ENCODE measurements at regions not wholly inside any gene's neighbourhood (a gene's known extent, or its start where the extent isn't known, plus 50 kb on each side); places are given as distances from the start of the nearest gene placed in this dataset.

DNA sequence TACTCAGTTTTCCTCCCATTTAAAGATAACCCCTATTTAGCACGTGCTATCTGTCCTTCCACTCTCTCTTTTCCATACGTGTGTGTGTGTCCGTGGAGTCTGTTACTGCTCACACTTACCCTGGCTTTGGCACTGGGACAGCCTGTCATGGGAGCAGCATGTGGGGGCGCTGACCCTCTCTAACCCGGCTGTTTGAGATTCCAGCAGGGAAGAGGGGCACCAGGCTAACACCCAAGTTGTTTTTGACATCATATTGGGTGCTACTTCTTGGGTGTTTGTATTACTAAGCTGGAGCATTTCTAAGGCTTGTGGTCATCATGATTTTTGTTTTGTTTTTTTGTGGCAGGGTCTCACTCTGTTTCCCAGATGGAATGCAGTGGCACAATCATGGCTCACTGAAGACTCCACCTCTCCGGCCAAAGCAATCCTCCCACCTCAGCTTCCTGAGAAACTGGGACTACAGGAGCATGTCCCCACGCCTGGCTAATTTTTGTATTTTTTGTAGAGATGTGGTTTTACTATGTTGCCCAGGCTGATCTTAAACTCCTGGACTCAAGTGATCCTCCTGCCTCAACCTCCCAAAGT lies 56.9 kb upstream of the SIMC1 start:
- no peak for DNase-seq

DNA sequence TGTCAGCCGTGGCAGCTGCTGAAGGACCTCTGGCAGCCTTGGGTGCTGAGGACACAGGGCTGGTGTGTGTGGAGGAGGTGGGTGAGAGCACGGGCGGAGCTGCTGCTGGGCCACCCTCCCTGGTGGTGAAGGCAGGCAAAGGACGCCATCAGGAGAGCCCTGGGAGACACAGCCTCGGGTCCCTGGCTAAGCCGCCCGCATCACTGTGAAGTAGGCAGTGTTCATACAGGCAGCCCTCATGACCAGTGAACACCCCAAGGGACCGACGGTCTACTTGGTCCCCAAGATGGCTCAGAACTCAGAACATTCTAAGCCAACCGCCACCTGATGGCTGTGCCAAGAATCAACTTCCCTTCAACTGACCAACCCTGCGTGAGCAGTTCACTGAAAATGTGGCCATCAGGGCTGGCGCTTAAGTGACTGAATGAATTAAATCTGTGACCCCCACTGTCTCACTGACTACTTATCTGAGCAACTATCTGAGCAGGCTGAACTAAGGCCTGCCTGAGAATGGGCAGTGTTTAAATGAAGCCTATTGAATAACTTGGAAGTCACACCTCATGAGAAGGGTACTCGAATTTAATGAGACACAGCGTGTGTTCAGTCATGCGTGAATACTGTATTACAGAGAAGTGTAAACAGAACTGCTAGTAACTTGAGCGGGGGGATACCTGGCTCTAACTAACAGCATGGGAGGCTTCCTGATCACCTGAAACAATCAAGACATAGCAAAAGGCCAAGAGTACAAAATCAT lies 54.7 kb upstream of the SIMC1 start:
- DNase-seq: no peak

DNA sequence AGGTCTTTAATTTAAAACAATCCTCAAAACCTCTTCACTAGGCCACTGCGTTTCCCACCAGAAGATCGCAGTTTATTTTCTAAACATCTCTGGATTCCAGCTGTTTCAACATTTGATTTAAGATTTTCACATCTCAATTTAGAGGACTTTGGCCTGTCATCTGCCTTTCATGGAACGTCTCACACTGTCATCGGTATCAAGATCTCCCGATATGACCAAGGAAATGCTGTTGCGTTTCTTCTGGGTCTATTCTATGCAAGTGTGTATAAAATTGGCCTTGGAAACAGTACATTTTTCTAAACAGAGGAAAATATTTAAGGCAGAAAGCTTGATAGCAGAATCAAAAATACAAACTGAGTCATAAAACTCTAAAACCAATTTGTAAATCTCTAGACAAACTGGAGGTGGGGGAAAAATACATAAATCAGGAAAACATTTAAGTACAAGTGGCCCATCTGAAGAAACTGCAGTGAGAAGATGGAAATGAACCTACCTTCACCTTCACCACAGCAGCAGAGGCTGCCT lies 53.6 kb upstream of the SIMC1 start:
- no peak for DNase-seq

DNA sequence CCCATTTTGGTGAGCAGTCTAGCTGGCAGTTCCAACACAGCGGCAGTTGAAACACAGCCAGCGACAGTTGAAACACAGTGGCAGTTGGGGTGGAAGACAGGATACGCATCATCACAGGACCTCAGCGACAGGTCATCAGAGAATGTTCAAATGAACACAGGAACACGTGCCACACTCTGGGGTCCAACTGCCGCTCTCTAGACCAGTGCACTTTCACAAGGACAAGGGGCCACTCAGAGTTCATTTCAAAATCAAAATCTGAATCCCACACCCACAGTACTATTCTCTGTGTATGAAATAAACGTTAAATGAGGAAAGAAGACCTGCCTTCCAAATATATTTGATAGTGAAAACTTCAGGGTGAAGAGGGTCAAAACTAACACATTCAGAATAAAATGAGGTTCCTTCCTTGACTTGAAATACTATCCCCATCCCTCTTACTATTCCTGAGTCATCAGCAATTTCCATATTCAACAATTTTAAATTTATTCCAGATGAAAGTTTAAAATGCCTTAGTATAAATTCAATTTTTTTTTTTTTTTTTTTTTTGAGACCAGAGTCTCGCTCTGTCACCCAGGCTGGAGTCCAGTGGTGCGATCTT lies 53.0 kb upstream of the SIMC1 start:
- DNase-seq: no peak

DNA sequence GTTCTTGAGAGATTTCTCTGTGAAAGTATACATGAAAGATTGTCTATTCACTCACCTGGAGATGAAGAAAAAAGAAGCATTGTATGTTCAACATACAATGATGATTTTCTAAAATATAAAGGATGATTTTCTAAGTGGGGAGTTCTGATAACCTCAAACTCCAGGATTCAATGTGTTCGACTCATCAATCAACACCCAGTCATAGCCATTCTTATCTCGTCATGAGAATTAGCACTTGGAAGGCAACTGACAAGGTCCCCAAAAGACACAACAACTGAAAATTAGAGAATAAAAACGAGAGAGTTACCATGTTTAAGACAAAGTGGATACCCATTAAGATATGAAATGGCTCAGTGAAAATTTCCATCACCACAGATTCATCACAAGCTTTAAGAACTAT lies 52.1 kb upstream of the SIMC1 start:
- DNase-seq: no peak

DNA sequence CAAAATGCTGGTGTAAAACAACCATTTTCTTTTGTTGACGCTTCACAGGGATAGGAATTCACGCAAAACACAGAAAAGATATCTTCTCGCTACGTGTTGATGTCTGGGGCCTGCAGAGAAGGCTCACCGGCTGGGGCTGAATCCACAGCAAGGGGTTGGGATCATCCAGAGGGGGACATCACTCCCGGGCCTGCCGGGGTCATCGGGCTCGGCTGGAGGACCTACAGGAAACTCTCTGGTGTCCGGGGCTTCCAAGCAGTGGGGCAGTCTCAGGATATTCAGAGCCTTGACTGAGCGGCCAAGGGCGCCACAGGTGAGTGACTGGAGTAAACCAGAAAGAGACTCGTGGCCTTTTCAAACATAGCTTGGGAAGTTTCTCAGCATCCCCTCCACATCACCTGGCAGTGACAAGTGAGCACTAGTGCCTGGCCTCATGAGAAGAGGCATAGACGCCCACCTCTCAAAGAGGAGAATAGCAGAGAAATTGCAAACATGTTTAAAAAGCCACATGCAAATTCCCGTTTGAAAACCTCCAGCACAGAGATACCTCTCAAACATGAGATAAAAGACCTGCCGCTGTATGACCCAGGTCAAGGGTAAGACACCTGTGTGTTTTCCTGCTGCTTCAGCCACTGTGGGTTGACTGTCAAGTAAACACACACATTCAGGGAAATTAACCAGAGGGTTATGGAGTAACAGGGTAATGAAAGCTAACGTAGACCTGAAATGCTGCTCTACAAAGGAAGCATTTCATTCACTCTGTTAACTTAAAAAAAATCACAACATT lies 50.8 kb upstream of the SIMC1 start:
- no peak for DNase-seq

DNA sequence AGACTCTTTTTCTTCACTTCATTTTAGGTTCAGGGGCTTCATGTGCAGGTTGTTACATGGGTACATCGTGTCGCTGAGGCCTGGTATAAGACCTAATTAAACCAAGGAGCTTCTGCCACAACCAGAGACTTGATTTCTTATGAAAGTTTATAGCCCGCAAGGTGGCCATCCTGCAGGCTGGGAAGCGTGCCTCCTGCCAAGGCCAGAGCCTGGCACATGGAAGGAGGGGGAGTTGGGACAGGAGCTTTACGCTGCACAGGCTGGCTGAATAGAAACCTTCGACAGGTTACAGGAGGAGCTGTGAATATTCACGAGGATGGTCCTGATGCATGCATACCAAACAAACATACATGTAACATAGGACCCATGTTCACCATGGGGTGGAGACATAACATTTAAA lies 50.1 kb upstream of the SIMC1 start:
- DNase-seq: no peak
